Kidney (tissue), 13 donors: ENCODE measurements at regions not wholly inside any gene's neighbourhood (a gene's known extent, or its start where the extent isn't known, plus 50 kb on each side); places are given as distances from the start of the nearest gene placed in this dataset.
A peak's percentile ranks its signal among the peaks of the same experiment; 100 is the strongest.

Source experiments
- DNase-seq, 5 donors: peaks; one replicate each; pipeline ENCODE4 v3.0.0-alpha.2; 2013 to 2020
- FAIRE-seq: peaks from 2 replicates; lab custom pipeline; 2012; peaks lifted over from hg19 to GRCh38; lab: Jason Lieb, UNC
- H3K27ac ChIP-seq, 2 donors: one replicate each; pipeline ENCODE4 v1.7.0; 2013; ENCODE audit warnings: low read depth in 2 of 2, low read length in 2 of 2, inconsistent platforms in 1 of 2
- H3K27me3 ChIP-seq: one replicate; pipeline ENCODE4 v1.7.1; 2013; ENCODE audit warnings: low read length, inconsistent platforms; ENCODE audit not compliant: control insufficient read depth, insufficient read depth
- H3K36me3 ChIP-seq, 3 donors: one replicate each; pipeline versions ENCODE4 v1.7.0 to v1.7.1; 2013; ENCODE audit warnings: low read length in 3 of 3, control low read depth in 1 of 3, inconsistent platforms in 1 of 3; ENCODE audit not compliant: insufficient read depth in 3 of 3, control insufficient read depth in 2 of 3
- H3K4me1 ChIP-seq, 3 donors: one replicate each; pipeline versions ENCODE4 v1.7.0 to v1.7.1; 2013; ENCODE audit warnings: low read length in 3 of 3, inconsistent platforms in 1 of 3, low read depth in 1 of 3; ENCODE audit not compliant: control insufficient read depth in 2 of 3, insufficient read depth in 2 of 3
- H3K4me3 ChIP-seq, 3 donors: one replicate each; pipeline versions ENCODE4 v1.7.0 to v1.8.1; 2013; ENCODE audit warnings: low read length in 3 of 3, control low read depth in 1 of 3, inconsistent platforms in 1 of 3
- H3K9ac ChIP-seq, 3 donors: one replicate each; pipeline versions ENCODE4 v1.7.0 to v1.7.1; 2013; ENCODE audit warnings: low read length in 3 of 3, control low read depth in 1 of 3, inconsistent platforms in 1 of 3
- H3K9me3 ChIP-seq, 3 donors: one replicate each; pipeline versions ENCODE4 v1.7.0 to v1.7.1; 2013; ENCODE audit warnings: low read length in 3 of 3, control low read depth in 1 of 3, inconsistent platforms in 1 of 3; ENCODE audit not compliant: control insufficient read depth in 2 of 3, insufficient read depth in 1 of 3
- CTCF ChIP-seq: IDR thresholded peaks from 3 replicates; pipeline ENCODE4 v1.5.1; 2012; ENCODE audit warnings: mild to moderate bottlenecking, moderate library complexity, borderline replicate concordance; ENCODE audit not compliant: insufficient read depth; ENCODE audit errors: extremely low read depth
- intact Hi-C: fragments of 100-400 bp; cut with DNase I; formaldehyde crosslinking; loops from one replicate; pipeline ENCODE4 v1.11.1; 2022
- donor health status: control.
- donor health status: control.
- donor health status: control.
- donor health status: control.
- donor health status: control.
- donor health status: DM: yes; HTN: yes; CAD: no.
- donor health status: Normal renal cell carcinoma (clear cell type).

- Histone ChIP-seq H3K27me3 (no peaks in the 10 kb centered on the region), H3K9me3 (peaks cover 0 to 13% (median 4%) of the 10 kb centered on the region in 3 donors), H3K4me3 (no peak overlapping the region), H3K27ac (no peak overlapping the region), H3K9ac (no peak overlapping the region), H3K4me1 (no peaks in the 10 kb centered on the region), H3K36me3 (no peaks in the 10 kb centered on the region)
- FAIRE-seq (no peak), DNase-seq (peak in 3 of 5 donors; percentile 0 to 25 (median 5))
- TF ChIP-seq CTCF: no peak
- intact Hi-C loops: no loop called here
Measured at GRCh38 chr14:101481557-101481956, 79.7 kb upstream of the DIO3 start.

- no peak for FAIRE-seq
Measured at GRCh38 chr14:101482066-101482465, 79.2 kb upstream of the DIO3 start.

GRCh38 chr14:101483829-101484228, 77.5 kb upstream of the DIO3 start:
- no peaks in the 10 kb centered on the region for H3K36me3 ChIP-seq
- H3K4me3 ChIP-seq: no peak overlapping the region
- H3K27ac ChIP-seq: no peak overlapping the region
- no peaks in the 10 kb centered on the region for H3K4me1 ChIP-seq
- TF ChIP-seq CTCF: no peak
- H3K9me3 ChIP-seq: peaks cover 0 to 13% (median 4%) of the 10 kb centered on the region in 3 donors
- H3K9ac ChIP-seq: no peak overlapping the region
- intact Hi-C loops: no loop called here
- DNase-seq (no peak), FAIRE-seq (no peak)
- no peaks in the 10 kb centered on the region for H3K27me3 ChIP-seq

More at GRCh38 chr14:101482066-101482465, 79.2 kb upstream of the DIO3 start:
- intact Hi-C loops: no loop called here
- TF ChIP-seq CTCF: no peak
- H3K36me3 ChIP-seq: no peaks in the 10 kb centered on the region
- H3K9me3 ChIP-seq: peaks cover 0 to 13% (median 4%) of the 10 kb centered on the region in 3 donors
- no peaks in the 10 kb centered on the region for H3K4me1 ChIP-seq
- peak in 1 of 5 donors; percentile 23 for DNase-seq
- H3K9ac ChIP-seq: no peak overlapping the region
- no peak overlapping the region for H3K27ac ChIP-seq
- H3K27me3 ChIP-seq: no peaks in the 10 kb centered on the region
- H3K4me3 ChIP-seq: no peak overlapping the region

- TF ChIP-seq CTCF: no peak
- no peaks in the 10 kb centered on the region for H3K36me3 ChIP-seq
- no peak overlapping the region for H3K27ac ChIP-seq
- FAIRE-seq (no peak), DNase-seq (no peak)
- no peaks in the 10 kb centered on the region for H3K4me1 ChIP-seq
- peaks cover 0 to 8% (median 4%) of the 10 kb centered on the region in 3 donors for H3K9me3 ChIP-seq
- H3K4me3 ChIP-seq: no peak overlapping the region
- H3K27me3 ChIP-seq: no peaks in the 10 kb centered on the region
- intact Hi-C loops: no loop called here
- no peak overlapping the region for H3K9ac ChIP-seq
Measured at GRCh38 chr14:101489092-101489760, 72.1 kb upstream of the DIO3 start.
